GM21723 (cell line): ENCODE measurements at regions not wholly inside any gene's neighbourhood (a gene's known extent, or its start where the extent isn't known, plus 50 kb on each side); places are given as distances from the start of the nearest gene placed in this dataset.
"Not testable (repeated sequence)": the region's sequence is repeated elsewhere in the genome, so short reads cannot be mapped to it uniquely, and the experiment has no call there.

Experiments used
- ATAC-seq: cut with Tn5 transposase; IDR thresholded peaks from one replicate; pipeline ENCODE4 v1.9.1; 2021; ENCODE audit warnings: mild to moderate bottlenecking, moderate library complexity; ENCODE audit not compliant: unreplicated experiment

GRCh38 chr5:90338712-90339372 lies 70.7 kb downstream of the CETN3 start:
- peak; percentile 82 for ATAC-seq

- no peak for ATAC-seq
Measured at GRCh38 chr5:90337449-90338052, 72.0 kb downstream of the CETN3 start.

GRCh38 chr5:90336752-90337151 lies 72.8 kb downstream of the CETN3 start:
- no peak for ATAC-seq

GRCh38 chr5:90334741-90335140 lies 74.8 kb downstream of the CETN3 start:
- ATAC-seq = no peak

- ATAC-seq = no peak
Measured at GRCh38 chr5:90329911-90330310, 79.6 kb downstream of the CETN3 start.

- no peak for ATAC-seq
Measured at GRCh38 chr5:90326995-90327394, 82.6 kb downstream of the CETN3 start.

GRCh38 chr5:90325093-90325492 lies 84.5 kb downstream of the CETN3 start:
- no peak for ATAC-seq

GRCh38 chr5:90320348-90320747 lies 89.2 kb downstream of the CETN3 start:
- ATAC-seq = not testable (repeated sequence)

GRCh38 chr5:90312027-90312426 lies 97.5 kb downstream of the CETN3 start:
- no peak for ATAC-seq

GRCh38 chr5:90311401-90311800 lies 98.2 kb downstream of the CETN3 start:
- no peak for ATAC-seq

- ATAC-seq = no peak
Measured at GRCh38 chr5:90308787-90309585, 100.6 kb downstream of the CETN3 start.

- no peak for ATAC-seq
Measured at GRCh38 chr5:90307782-90308181, 101.8 kb downstream of the CETN3 start.

GRCh38 chr5:90307322-90307721 lies 102.2 kb downstream of the CETN3 start:
- no peak for ATAC-seq

- no peak for ATAC-seq
Measured at GRCh38 chr5:90306613-90307012, 102.9 kb downstream of the CETN3 start.

- no peak for ATAC-seq
Measured at GRCh38 chr5:90305041-90305720, 104.4 kb downstream of the CETN3 start.

GRCh38 chr5:90301248-90301647 lies 108.3 kb downstream of the CETN3 start:
- no peak for ATAC-seq

GRCh38 chr5:90297045-90297764 lies 112.4 kb downstream of the CETN3 start:
- no peak for ATAC-seq

- ATAC-seq = no peak
Measured at GRCh38 chr5:90294604-90295003, 115.0 kb downstream of the CETN3 start.

GRCh38 chr5:90293931-90294330 lies 115.6 kb downstream of the CETN3 start:
- ATAC-seq = no peak

GRCh38 chr5:90290648-90291047 lies 118.9 kb downstream of the CETN3 start:
- ATAC-seq = no peak

- ATAC-seq = no peak
Measured at GRCh38 chr5:90289837-90290236, 119.7 kb downstream of the CETN3 start.
